Astrocyte (in vitro differentiated cells and primary cell): ENCODE measurements at regions not wholly inside any gene's neighbourhood (a gene's known extent, or its start where the extent isn't known, plus 50 kb on each side); places are given as distances from the start of the nearest gene placed in this dataset.

Experiments
- CTCF ChIP-seq: IDR thresholded peaks from 2 replicates; pipeline ENCODE4 v1.5.1; 2011; ENCODE audit warnings: low read depth, mild to moderate bottlenecking, inconsistent platforms, low read length, moderate library complexity; ENCODE audit not compliant: insufficient read depth
- EZH2 ChIP-seq: IDR thresholded peaks from 2 replicates; pipeline ENCODE4 v1.6.1; 2012; ENCODE audit warnings: mild to moderate bottlenecking, low read length, inconsistent platforms; ENCODE audit not compliant: insufficient read depth

DNA sequence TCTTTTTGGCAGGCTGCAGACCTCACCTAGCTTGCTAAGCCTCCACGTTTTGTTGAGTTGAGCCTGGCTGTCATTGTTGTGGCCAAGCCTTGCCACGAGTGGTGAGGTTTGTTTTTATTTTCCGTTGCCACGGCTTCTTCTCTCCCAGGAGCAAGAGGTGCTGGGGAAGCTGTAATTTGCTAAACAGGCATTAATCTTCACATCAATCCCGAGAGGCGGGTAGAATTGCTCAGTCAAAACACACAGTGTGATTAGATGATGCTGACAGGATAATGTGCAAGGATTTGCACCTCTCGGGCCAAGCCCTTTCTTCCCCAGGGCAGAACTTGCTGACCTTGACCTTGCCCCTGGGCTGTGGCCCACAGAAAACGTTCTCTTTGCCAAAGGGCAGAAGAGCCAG is 72.2 kb upstream of the ATP6AP2 start:
- TF ChIP-seq CTCF = no peak
- no peak for TF ChIP-seq EZH2
